Fibroblast of pulmonary artery (primary cell): ENCODE measurements at regions not wholly inside any gene's neighbourhood (a gene's known extent, or its start where the extent isn't known, plus 50 kb on each side); places are given as distances from the start of the nearest gene placed in this dataset.
"Not testable (repeated sequence)": the region's sequence is repeated elsewhere in the genome, so short reads cannot be mapped to it uniquely, and the experiment has no call there.

Experiments
- DNase-seq: peaks from one replicate; pipeline ENCODE4 v3.0.0-alpha.2; 2010; ENCODE audit warnings: low read depth
- H3K4me3 ChIP-seq: replicated peaks from 2 replicates; pipeline ENCODE4 v1.5.1; 2011; ENCODE audit warnings: low read depth, mild to moderate bottlenecking, control low read depth, low read length, moderate library complexity
- TF ChIP-seq, protein P1 (sequence below): IDR thresholded peaks from 2 replicates; pipeline ENCODE4 v1.5.1; 2011; ENCODE audit warnings: mild to moderate bottlenecking, control low read depth, low read length, inconsistent platforms; ENCODE audit errors: missing control alignments

DNA sequence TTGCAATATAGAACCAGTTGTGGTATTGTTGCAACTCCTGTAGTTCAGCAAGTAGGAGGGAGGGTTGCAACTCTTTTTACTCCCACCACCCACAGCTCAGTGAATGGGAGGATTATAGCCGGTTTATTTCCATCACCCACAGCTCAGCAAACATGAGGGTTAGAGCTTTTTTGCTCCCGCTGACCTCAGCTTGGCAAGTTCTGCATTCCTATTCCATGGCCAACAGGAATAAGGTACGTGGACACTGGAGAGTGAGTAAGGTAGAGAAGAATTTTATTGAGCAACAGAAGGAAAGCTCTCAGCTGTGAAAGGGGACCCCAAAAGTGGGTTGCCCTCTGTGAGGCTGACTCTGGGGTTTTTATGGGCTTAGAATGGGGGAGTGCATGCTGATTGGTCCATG is 167.1 kb upstream of the SMIM30 start:
- DNase-seq = no peak
- TF ChIP-seq, protein P1, sequence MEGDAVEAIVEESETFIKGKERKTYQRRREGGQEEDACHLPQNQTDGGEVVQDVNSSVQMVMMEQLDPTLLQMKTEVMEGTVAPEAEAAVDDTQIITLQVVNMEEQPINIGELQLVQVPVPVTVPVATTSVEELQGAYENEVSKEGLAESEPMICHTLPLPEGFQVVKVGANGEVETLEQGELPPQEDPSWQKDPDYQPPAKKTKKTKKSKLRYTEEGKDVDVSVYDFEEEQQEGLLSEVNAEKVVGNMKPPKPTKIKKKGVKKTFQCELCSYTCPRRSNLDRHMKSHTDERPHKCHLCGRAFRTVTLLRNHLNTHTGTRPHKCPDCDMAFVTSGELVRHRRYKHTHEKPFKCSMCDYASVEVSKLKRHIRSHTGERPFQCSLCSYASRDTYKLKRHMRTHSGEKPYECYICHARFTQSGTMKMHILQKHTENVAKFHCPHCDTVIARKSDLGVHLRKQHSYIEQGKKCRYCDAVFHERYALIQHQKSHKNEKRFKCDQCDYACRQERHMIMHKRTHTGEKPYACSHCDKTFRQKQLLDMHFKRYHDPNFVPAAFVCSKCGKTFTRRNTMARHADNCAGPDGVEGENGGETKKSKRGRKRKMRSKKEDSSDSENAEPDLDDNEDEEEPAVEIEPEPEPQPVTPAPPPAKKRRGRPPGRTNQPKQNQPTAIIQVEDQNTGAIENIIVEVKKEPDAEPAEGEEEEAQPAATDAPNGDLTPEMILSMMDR = no peak
- no peak overlapping the region for H3K4me3 ChIP-seq

DNA sequence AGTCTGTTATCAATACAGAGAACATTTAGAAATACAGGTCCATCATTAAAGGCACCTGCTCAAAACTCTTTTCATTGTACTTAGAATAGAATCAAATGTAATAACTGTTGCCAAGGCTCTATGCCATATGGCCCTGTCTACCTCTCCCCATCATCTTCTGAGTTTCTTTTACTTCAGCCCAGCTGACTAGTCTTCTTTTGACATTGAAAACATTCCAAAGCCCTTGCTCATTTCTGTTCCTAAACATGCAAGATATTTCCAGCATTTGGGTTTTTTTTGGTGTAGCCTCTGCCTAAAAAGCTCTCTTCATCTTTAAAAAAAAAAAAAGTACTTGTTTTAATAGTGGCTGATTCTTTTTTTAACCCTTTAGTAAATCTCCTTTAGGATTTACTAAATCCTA is 165.5 kb upstream of the SMIM30 start:
- H3K4me3 ChIP-seq = no peak overlapping the region
- TF ChIP-seq, protein P1 = no peak
- peak; percentile 33 for DNase-seq

DNA sequence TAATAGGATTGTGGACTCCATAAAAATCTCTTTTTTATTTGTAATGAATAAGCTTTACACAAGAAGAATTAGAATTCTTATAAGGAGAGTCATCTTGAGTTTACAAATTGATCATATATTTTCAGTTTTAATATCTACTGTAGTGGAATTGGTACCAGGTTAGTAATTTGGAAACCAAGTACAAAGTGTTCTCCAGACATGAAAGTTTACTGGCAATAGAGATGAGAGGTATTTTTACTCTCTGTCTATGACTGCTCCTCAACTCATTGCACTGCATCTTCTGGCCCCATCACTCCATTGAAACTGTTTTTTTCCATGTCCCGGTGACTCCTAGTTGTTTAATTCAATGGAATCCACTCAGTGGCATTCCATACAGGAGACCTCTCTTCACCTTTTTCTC is 164.5 kb upstream of the SMIM30 start:
- TF ChIP-seq, protein P1 = no peak
- H3K4me3 ChIP-seq = no peak overlapping the region
- DNase-seq = no peak

DNA sequence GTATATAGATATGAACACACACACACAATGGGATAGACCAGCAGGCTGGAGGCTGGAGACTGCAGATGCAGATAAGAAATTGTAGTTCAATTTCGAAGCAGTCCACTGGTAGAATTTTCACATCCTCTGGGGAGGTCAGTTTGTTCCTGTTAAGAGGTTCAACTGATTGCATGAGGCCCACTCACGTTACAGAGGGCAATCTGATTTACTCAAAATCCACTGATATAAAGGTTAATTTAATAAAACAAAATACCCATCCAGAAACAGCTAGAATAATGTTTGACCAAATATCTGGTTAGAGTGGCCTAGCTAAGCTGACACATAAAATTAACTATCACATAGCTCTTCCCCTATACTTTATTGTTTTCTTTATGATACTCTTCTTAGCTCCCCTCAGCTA is 162.9 kb upstream of the SMIM30 start:
- DNase-seq = no peak
- TF ChIP-seq, protein P1 = no peak

DNA sequence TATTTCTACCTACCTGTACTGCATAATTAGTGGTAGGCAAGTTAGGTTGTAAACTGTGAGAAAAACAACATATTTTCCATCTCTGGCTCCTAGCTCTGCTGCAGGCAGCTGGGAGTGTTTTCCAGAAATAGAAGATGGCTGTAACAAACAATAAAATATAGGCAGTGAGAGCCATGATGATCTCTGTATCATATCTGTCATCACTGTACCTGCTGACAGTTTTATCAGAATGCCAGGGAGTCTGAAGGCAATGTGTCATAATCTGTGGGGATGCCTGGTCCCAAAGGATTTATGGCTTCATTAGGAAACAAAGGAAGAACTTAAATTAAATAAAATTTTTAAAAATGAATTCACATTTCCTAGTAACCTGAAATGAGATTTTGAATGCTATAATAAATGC is 160.9 kb upstream of the SMIM30 start:
- DNase-seq = no peak
- TF ChIP-seq, protein P1 = no peak
- no peak overlapping the region for H3K4me3 ChIP-seq

More for the DNA sequence above, 162.9 kb upstream of the SMIM30 start:
- no peak overlapping the region for H3K4me3 ChIP-seq

DNA sequence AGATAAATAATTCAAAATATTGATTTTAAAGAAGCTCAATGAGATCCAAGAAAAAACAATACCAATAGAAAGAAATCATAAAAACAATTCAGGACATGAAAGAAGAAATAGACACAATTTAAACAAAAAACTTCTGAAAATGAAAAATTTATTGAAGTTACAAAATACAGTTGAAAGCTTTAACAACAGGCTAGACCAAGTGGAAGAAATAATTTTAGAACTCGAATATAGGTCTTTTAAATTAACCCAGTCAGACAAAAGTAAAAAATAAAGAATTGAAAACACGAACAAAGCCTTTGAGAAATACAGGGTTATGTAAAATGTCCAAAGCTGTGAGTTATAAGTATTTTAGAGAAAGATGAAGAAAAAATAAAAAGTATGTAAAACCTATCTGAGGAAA is 152.4 kb upstream of the SMIM30 start:
- H3K4me3 ChIP-seq = no peak overlapping the region
- TF ChIP-seq, protein P1 = no peak
- no peak for DNase-seq

DNA sequence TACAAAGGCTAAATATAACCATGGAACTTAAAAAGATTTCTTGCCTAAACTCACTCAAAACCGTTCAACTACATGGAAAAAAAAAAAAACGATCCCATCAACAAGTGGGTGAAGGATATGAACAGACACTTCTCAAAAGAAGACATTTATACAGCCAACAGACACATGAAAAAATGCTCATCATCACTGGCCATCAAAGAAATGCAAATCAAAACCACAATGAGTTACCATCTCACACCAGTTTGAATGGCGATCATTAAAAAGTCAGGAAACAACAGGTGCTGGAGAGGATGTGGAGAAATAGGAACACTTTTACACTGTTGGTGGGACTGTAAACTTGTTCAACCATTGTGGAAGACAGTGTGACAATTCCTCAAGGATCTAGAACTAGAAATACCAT is 151.2 kb upstream of the SMIM30 start:
- H3K4me3 ChIP-seq, DNase-seq: not testable (repeated sequence)

DNA sequence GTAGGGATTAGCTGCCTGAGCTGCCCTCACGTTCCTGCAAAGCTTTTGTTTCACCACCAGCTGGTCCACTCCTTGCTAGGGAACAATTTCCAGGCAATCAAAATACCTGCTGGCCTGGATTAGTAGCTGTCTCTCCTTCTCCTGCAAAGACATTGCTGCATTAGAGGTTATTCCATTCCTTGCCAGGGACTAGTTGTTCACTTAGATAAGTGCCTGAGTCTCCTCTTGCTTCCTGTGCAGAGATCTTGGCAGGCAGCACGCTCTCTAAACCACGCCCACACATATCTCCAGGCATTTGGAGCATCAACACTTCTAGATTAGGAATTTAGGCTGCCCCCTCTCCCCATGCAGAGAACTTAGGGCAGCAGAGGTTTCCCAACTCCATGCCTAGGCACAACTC is 150.4 kb upstream of the SMIM30 start:
- DNase-seq = no peak
- TF ChIP-seq, protein P1 = no peak
- H3K4me3 ChIP-seq = no peak overlapping the region
